H1 (cell line): ENCODE measurements at regions not wholly inside any gene's neighbourhood (a gene's known extent, or its start where the extent isn't known, plus 50 kb on each side); places are given as distances from the start of the nearest gene placed in this dataset.

ENCODE experiments used
- CTCF ChIA-PET: fragments of 300-600 bp; sonication (Branson Sonifier 250); formaldehyde crosslinking; loops from one replicate; lab custom pipeline; 2021; ENCODE audit not compliant: partially characterized antibody; lab: Charles Lee
- POLR2A ChIA-PET: fragments of 300-600 bp; sonication (Branson Sonifier 250); formaldehyde crosslinking; loops from one replicate; lab custom pipeline; 2021; ENCODE audit warnings: inconsistent platforms; ENCODE audit not compliant: partially characterized antibody; lab: Charles Lee
- DNase-seq, 2 experiments: peaks; one replicate each; pipeline versions ENCODE4 v3.0.0 to v3.0.0-alpha.2; 2010 to 2022; ENCODE audit warnings: low spot score in 2 of 2, low read depth in 1 of 2, mixed read lengths in 1 of 2
- FAIRE-seq: peaks from 2 replicates; lab custom pipeline; 2011; peaks lifted over from hg19 to GRCh38; lab: Jason Lieb, UNC
- H2AFZ ChIP-seq: 2 replicates; pipeline ENCODE4 v1.8.1; 2012; ENCODE audit warnings: low read length, inconsistent platforms
- H2AK5ac ChIP-seq: 2 replicates; pipeline ENCODE4 v1.6.1; 2013; ENCODE audit warnings: low read depth, low read length
- H2BK120ac ChIP-seq: replicated peaks from 2 replicates; pipeline ENCODE3; 2013; ENCODE audit warnings: low read depth, low read length, inconsistent platforms
- H2BK12ac ChIP-seq: 2 replicates; pipeline ENCODE4 v1.6.1; 2013; ENCODE audit warnings: low read depth, low read length
- H2BK15ac ChIP-seq: 2 replicates; pipeline ENCODE4 v1.6.1; 2013; ENCODE audit warnings: low read length
- H2BK20ac ChIP-seq: 2 replicates; pipeline ENCODE4 v1.6.1; 2013; ENCODE audit warnings: low read length
- H2BK5ac ChIP-seq: 2 replicates; pipeline ENCODE4 v1.6.1; 2013; ENCODE audit warnings: low read depth, low read length
- H3K14ac ChIP-seq: 2 replicates; pipeline ENCODE4 v1.6.1; 2013; ENCODE audit warnings: inconsistent platforms; ENCODE audit not compliant: insufficient read length
- H3K18ac ChIP-seq: 2 replicates; pipeline ENCODE4 v1.6.1; 2013; ENCODE audit warnings: low read length; ENCODE audit errors: extremely low read depth
- H3K23ac ChIP-seq: 2 replicates; pipeline ENCODE4 v1.6.1; 2013; ENCODE audit warnings: inconsistent platforms; ENCODE audit not compliant: insufficient read length
- H3K23me2 ChIP-seq: 2 replicates; pipeline ENCODE4 v1.6.1; 2013; ENCODE audit warnings: low read depth, low read length
- H3K27ac ChIP-seq: 2 replicates; pipeline ENCODE4 v1.6.1; 2011; ENCODE audit warnings: low read depth, low read length, inconsistent platforms
- H3K27me3 ChIP-seq, 4 experiments: replicated peaks in 1 of 4; 1 replicate in 1 of 4; 2 replicates in 3 of 4; pipeline versions ENCODE4 v1.6.1 to v1.8.1; 2011 to 2013; ENCODE audit warnings: low read length in 3 of 4, mild to moderate bottlenecking in 3 of 4, inconsistent platforms in 2 of 4, mixed read lengths in 2 of 4, moderate library complexity in 1 of 4; ENCODE audit not compliant: control insufficient read depth in 3 of 4, insufficient read depth in 3 of 4; ENCODE audit errors: extremely low read depth in 1 of 4
- H3K36me3 ChIP-seq, 4 experiments: 2 replicates each; pipeline versions ENCODE4 v1.6.1 to v1.8.1; 2011 to 2013; ENCODE audit warnings: mild to moderate bottlenecking in 4 of 4, low read length in 3 of 4, moderate library complexity in 2 of 4, control low read depth in 1 of 4, inconsistent platforms in 1 of 4; ENCODE audit not compliant: insufficient read depth in 4 of 4, control insufficient read depth in 2 of 4
- H3K4ac ChIP-seq: replicated peaks from 2 replicates; pipeline ENCODE3; 2013; ENCODE audit warnings: low read length, low read depth, mixed read lengths, inconsistent platforms; ENCODE audit not compliant: insufficient read length
- H3K4me1 ChIP-seq, 4 experiments: replicated peaks in 1 of 4; 1 replicate in 1 of 4; 2 replicates in 3 of 4; pipeline versions ENCODE4 v1.6.1 to v1.8.1; 2011 to 2013; ENCODE audit warnings: low read length in 3 of 4, inconsistent platforms in 2 of 4, mixed read lengths in 1 of 4; ENCODE audit not compliant: insufficient read depth in 4 of 4, control insufficient read depth in 3 of 4
- H3K4me2 ChIP-seq, 2 experiments: 2 replicates each; pipeline versions ENCODE4 v1.6.1 to v1.8.1; 2011 to 2013; ENCODE audit warnings: low read depth in 2 of 2, low read length in 2 of 2, control low read depth in 1 of 2, inconsistent platforms in 1 of 2, mild to moderate bottlenecking in 1 of 2; ENCODE audit not compliant: insufficient read depth in 1 of 2
- H3K4me3 ChIP-seq, 4 experiments: fragments of 200-600, 300-600 bp in 1 of 4; sonication (generic), shearing (Covaris generic), sonication (Bioruptor Twin) in 1 of 4; 2 replicates each; pipeline versions ENCODE4 v1.5.1 to v1.8.1; 2011 to 2016; ENCODE audit warnings: low read length in 4 of 4, low read depth in 3 of 4, control low read depth in 2 of 4, inconsistent platforms in 2 of 4, mild to moderate bottlenecking in 2 of 4, mixed read lengths in 1 of 4, moderate library complexity in 1 of 4; ENCODE audit not compliant: insufficient read depth in 2 of 4; ENCODE audit errors: extremely low read depth in 1 of 4
- H3K56ac ChIP-seq: replicated peaks from 2 replicates; pipeline ENCODE3; 2013; ENCODE audit warnings: low read depth, mild to moderate bottlenecking, mixed read lengths, low read length, inconsistent platforms; ENCODE audit not compliant: insufficient read length
- H3K79me1 ChIP-seq: 2 replicates; pipeline ENCODE4 v1.6.1; 2013; ENCODE audit warnings: low read depth, low read length, control low read depth
- H3K79me2 ChIP-seq, 2 experiments: 2 replicates each; pipeline versions ENCODE4 v1.6.1 to v1.8.1; 2012 to 2013; ENCODE audit warnings: low read length in 2 of 2, mild to moderate bottlenecking in 2 of 2, inconsistent platforms in 1 of 2; ENCODE audit not compliant: insufficient read depth in 2 of 2, control insufficient read depth in 1 of 2
- H3K9ac ChIP-seq, 4 experiments: replicated peaks in 1 of 4; 1 replicate in 1 of 4; 2 replicates in 3 of 4; pipeline versions ENCODE4 v1.6.1 to v1.8.1; 2011 to 2013; ENCODE audit warnings: low read depth in 3 of 4, low read length in 3 of 4, control low read depth in 2 of 4, mild to moderate bottlenecking in 2 of 4, moderate library complexity in 2 of 4, inconsistent platforms in 1 of 4; ENCODE audit errors: extremely low read depth in 1 of 4
- H3K9me3 ChIP-seq, 2 experiments: 2 replicates each; pipeline versions ENCODE4 v1.6.1 to v1.8.1; 2012 to 2013; ENCODE audit warnings: mild to moderate bottlenecking in 2 of 2, moderate library complexity in 2 of 2, control low read depth in 1 of 2, inconsistent platforms in 1 of 2, low read depth in 1 of 2, low read length in 1 of 2, mixed read lengths in 1 of 2; ENCODE audit not compliant: insufficient read depth in 2 of 2
- H4K20me1 ChIP-seq, 2 experiments: replicated peaks in 1 of 2; 2 replicates each; pipeline versions ENCODE3 to v1.8.1; 2011 to 2013; ENCODE audit warnings: inconsistent platforms in 2 of 2, low read length in 2 of 2, mild to moderate bottlenecking in 1 of 2; ENCODE audit not compliant: insufficient read depth in 2 of 2, control insufficient read depth in 1 of 2
- H4K5ac ChIP-seq: 2 replicates; pipeline ENCODE4 v1.6.1; 2013; ENCODE audit warnings: low read length, low read depth, mixed read lengths, inconsistent platforms; ENCODE audit not compliant: insufficient read length
- H4K8ac ChIP-seq: 2 replicates; pipeline ENCODE4 v1.8.0; 2013; ENCODE audit warnings: mild to moderate bottlenecking, moderate library complexity, low read length, inconsistent platforms; ENCODE audit not compliant: insufficient read depth; ENCODE audit errors: extremely low read depth
- H4K91ac ChIP-seq: replicated peaks from 2 replicates; pipeline ENCODE3; 2013; ENCODE audit warnings: low read length, mixed read lengths, inconsistent platforms; ENCODE audit not compliant: insufficient read length
- CBX5 ChIP-seq: fragments of 300-800, 300-1000 bp; sonication (generic); IDR thresholded peaks from 2 replicates; pipeline ENCODE4 v1.7.1; 2016; ENCODE audit warnings: antibody characterized with exemption, low read length, low read depth
- CHD1 ChIP-seq: IDR thresholded peaks from 2 replicates; pipeline ENCODE4 v1.6.1; 2012; ENCODE audit warnings: low read depth, low read length, improper control_type of control experiment
- SRF ChIP-seq: IDR thresholded peaks from 2 replicates; pipeline ENCODE4 v1.6.1; 2011; ENCODE audit warnings: mild to moderate bottlenecking, low read depth, low read length, moderate library complexity
- WGBS, 2 experiments: shearing (Covaris generic) in 1 of 2; methylation state at CpG; one replicate each; pipeline versions ENCODE4 v1.1.6 to v1.1.7; 2013 to 2015; ENCODE audit warnings: low lambda C conversion rate in 2 of 2, mixed read lengths in 2 of 2, inconsistent platforms in 1 of 2, low coverage in 1 of 2, missing lambda C conversion rate in 1 of 2; ENCODE audit not compliant: insufficient replicate concordance in 2 of 2, insufficient coverage in 1 of 2, insufficient read length in 1 of 2; ENCODE audit errors: extremely low coverage in 1 of 2, missing lambda C conversion rate in 1 of 2; 5-methylcytosine and 5-hydroxymethylcytosine counted together
- TF ChIP-seq, protein P1 (sequence below): IDR thresholded peaks from 2 replicates; pipeline ENCODE4 v1.6.1; 2012; ENCODE audit warnings: inconsistent platforms

DNA sequence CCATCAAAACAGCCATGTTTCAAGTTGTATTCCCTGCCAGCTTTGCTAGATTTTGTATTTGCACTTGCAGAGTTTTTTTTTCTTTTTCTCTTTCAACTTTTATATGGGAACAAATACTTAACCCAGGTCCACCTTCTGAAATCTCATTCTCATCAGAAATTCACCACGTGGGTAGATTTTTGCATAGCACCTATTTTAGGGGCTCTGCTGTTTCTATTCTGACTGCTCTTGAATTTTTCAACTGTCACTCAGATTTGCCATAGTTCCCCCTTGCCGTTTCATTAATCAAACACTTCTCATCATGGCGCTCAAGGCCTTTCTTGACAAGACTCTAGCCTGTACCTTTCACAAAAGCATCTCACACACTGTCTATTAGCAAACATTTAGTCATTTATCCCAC lies 767.2 kb downstream of the VRK1 start:
- 88% methylated on average over 3 of the region's 3 CpGs; no CpG with 5 or more reads in 1 of the 2 experiments for WGBS, 2 experiments
- H2AK5ac ChIP-seq = no peak overlapping the region
- TF ChIP-seq CBX5 (no peak), SRF (no peak), CHD1 (no peak)
- TF ChIP-seq, protein P1, sequence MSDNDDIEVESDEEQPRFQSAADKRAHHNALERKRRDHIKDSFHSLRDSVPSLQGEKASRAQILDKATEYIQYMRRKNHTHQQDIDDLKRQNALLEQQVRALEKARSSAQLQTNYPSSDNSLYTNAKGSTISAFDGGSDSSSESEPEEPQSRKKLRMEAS = no peak
- no peaks in the 10 kb centered on the region for H3K79me2 ChIP-seq
- H2BK12ac ChIP-seq = no peak overlapping the region
- ChIA-PET CTCF (no interaction called here), POLR2A (no interaction called here)
- no peak overlapping the region for H2AFZ ChIP-seq
- H3K9me3 ChIP-seq = no peaks in the 10 kb centered on the region
- no peaks in the 10 kb centered on the region for H3K36me3 ChIP-seq
- no peak overlapping the region for H3K9ac ChIP-seq
- no peak overlapping the region for H3K23ac ChIP-seq
- H4K8ac ChIP-seq = no peak overlapping the region
- no peak overlapping the region for H3K27ac ChIP-seq
- DNase-seq (no peak), FAIRE-seq (no peak)
- no peaks in the 10 kb centered on the region for H4K20me1 ChIP-seq
- H3K4ac ChIP-seq = no peak overlapping the region
- H3K4me1 ChIP-seq = no peaks in the 10 kb centered on the region
- H3K18ac ChIP-seq = no peak overlapping the region
- no peak overlapping the region for H4K5ac ChIP-seq
- no peak overlapping the region for H3K4me3 ChIP-seq
- H2BK15ac ChIP-seq = no peak overlapping the region
- H2BK120ac ChIP-seq = no peak overlapping the region
- H3K27me3 ChIP-seq = no peaks in the 10 kb centered on the region
- H3K23me2 ChIP-seq = no peaks in the 10 kb centered on the region
- no peaks in the 10 kb centered on the region for H3K79me1 ChIP-seq
- no peak overlapping the region for H3K14ac ChIP-seq
- no peak overlapping the region for H3K56ac ChIP-seq
- no peak overlapping the region for H3K4me2 ChIP-seq
- H2BK5ac ChIP-seq = no peak overlapping the region
- no peak overlapping the region for H4K91ac ChIP-seq
- no peak overlapping the region for H2BK20ac ChIP-seq
